ENCODE measurements at regions not wholly inside any gene's neighbourhood (a gene's known extent, or its start where the extent isn't known, plus 50 kb on each side); places are given as distances from the start of the nearest gene placed in this dataset.

DNA sequence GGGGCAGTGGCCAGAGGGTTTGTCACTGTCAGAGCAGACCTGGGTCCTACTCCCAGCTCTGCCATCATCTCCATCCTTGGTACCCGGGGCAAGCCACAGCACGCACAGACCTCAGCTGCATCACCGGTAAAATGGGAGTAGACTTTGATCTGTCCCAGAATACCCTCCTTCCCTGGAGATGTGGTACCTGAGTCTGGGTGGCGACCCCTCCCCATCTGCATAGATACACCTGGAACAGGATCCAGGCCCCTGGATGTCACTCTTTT, 64.0 kb downstream of the ZFP36L2 start:
- Mint-ChIP-seq H3K4me3 (ENCODE audit: low read depth, unreplicated experiment) (no peak overlapping the region), H3K4me1 (ENCODE audit: low read depth, unreplicated experiment) (peaks cover 67% of the 10 kb centered on the region), H3K9me3 (ENCODE audit: low read depth, unreplicated experiment) (no peaks in the 10 kb centered on the region), H3K27me3 (ENCODE audit: unreplicated experiment) (no peaks in the 10 kb centered on the region), H3K36me3 (ENCODE audit: insufficient read depth, unreplicated experiment) (peaks cover 4% of the 10 kb centered on the region), H3K27ac (ENCODE audit: unreplicated experiment) (no peak overlapping the region)
- no TSS peak for BruUV-seq (replicated peaks)
- intact Hi-C loops (cut with micrococcal nuclease; ENCODE audit: unreplicated experiment), result no loop called here
- CTCF ChIA-PET, result interaction anchor here (1.3 kb wide), 1 partner anchor 138 kb away, joined by 4 read pairs; no protein-coding TSS in a partner anchor
- DNase-seq, result no peak
- TF ChIP-seq, protein P1, sequence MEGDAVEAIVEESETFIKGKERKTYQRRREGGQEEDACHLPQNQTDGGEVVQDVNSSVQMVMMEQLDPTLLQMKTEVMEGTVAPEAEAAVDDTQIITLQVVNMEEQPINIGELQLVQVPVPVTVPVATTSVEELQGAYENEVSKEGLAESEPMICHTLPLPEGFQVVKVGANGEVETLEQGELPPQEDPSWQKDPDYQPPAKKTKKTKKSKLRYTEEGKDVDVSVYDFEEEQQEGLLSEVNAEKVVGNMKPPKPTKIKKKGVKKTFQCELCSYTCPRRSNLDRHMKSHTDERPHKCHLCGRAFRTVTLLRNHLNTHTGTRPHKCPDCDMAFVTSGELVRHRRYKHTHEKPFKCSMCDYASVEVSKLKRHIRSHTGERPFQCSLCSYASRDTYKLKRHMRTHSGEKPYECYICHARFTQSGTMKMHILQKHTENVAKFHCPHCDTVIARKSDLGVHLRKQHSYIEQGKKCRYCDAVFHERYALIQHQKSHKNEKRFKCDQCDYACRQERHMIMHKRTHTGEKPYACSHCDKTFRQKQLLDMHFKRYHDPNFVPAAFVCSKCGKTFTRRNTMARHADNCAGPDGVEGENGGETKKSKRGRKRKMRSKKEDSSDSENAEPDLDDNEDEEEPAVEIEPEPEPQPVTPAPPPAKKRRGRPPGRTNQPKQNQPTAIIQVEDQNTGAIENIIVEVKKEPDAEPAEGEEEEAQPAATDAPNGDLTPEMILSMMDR (IDR thresholded peaks at IDR 0.05; ENCODE audit: unreplicated experiment), result no peak

DNA sequence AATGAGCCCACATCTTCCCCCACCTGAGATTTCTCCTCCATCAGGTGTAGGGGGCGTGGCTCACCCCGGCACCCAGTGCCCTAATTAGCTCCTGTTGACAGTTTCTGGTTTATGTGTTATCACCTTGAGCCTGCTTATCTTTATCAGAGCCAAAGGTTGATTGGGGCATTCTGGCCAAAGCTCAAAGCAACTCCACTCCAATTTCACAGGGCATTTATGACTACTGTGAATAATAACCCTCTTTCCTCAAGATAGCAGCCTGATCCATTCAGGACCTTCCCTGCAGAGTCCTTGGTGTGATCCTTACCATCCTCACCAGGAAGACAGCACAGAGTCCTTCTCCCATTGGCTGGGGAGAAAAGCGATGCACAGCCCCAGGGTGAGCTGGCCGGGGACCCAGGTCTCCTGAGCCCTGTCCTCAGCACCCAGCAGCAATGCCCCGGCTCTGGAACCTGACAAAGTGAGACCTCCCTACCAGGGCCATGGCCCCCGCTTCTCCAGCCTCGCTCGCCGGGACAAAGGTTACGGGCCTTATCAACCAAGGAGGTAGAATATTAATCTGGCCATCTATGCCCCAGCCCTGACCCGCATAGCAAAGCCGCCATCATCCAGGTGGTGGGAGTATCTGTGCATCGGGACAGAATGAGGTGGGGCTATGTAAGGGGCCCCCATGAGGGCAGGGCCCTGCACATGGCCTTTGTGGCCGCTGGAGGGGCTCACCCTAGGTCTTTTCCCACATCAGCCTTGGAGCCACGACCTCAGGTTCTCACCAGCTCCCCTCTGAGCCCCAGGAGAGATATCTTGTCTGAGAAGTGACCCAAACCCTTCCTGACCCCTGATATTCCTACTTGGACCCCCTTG, 64.5 kb downstream of the ZFP36L2 start:
- TF ChIP-seq, protein P1 (IDR thresholded peaks at IDR 0.05; ENCODE audit: unreplicated experiment), result no peak
- peaks cover 4% of the 10 kb centered on the region for H3K36me3 Mint-ChIP-seq (ENCODE audit: insufficient read depth, unreplicated experiment)
- H3K4me3 Mint-ChIP-seq (ENCODE audit: low read depth, unreplicated experiment), result no peak overlapping the region
- peaks cover 62% of the 10 kb centered on the region for H3K4me1 Mint-ChIP-seq (ENCODE audit: low read depth, unreplicated experiment)
- intact Hi-C loops (cut with micrococcal nuclease; ENCODE audit: unreplicated experiment), result no loop called here
- no peaks in the 10 kb centered on the region for H3K27me3 Mint-ChIP-seq (ENCODE audit: unreplicated experiment)
- no peak overlapping the region for H3K27ac Mint-ChIP-seq (ENCODE audit: unreplicated experiment)
- BruUV-seq (replicated peaks), result no TSS peak
- H3K9me3 Mint-ChIP-seq (ENCODE audit: low read depth, unreplicated experiment), result no peaks in the 10 kb centered on the region
- CTCF ChIA-PET, result interaction anchor here (0.5 to 1.3 kb wide), 2 partner anchors 13 to 138 kb away, joined by 4 read pairs; no protein-coding TSS in a partner anchor
- DNase-seq, result no peak

DNA sequence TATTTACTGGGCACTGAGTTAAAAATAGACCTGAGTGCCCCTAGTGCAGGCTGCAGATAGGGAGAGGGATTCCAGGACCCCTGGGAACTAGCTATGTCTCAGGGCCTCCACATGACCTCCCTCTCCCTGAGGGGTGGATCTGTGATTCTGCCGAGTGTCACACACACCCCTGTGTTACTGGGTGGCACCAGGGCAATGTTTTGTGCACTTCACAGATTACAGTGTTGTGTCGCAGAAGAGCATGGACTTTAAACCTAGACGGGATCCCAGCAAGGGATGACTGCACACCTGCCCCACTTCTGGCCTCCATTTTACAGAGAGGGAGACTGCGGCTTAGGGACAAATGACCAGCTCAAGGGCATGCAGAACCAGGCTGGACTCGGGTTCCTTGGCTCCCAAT, 65.6 kb downstream of the ZFP36L2 start:
- H3K4me1 Mint-ChIP-seq (ENCODE audit: low read depth, unreplicated experiment), result peaks cover 63% of the 10 kb centered on the region
- DNase-seq, result no peak
- H3K9me3 Mint-ChIP-seq (ENCODE audit: low read depth, unreplicated experiment), result no peaks in the 10 kb centered on the region
- no peak overlapping the region for H3K4me3 Mint-ChIP-seq (ENCODE audit: low read depth, unreplicated experiment)
- intact Hi-C loops (cut with micrococcal nuclease; ENCODE audit: unreplicated experiment), result no loop called here
- no peaks in the 10 kb centered on the region for H3K27me3 Mint-ChIP-seq (ENCODE audit: unreplicated experiment)
- CTCF ChIA-PET, result no interaction called here
- H3K36me3 Mint-ChIP-seq (ENCODE audit: insufficient read depth, unreplicated experiment), result peaks cover 4% of the 10 kb centered on the region
- TF ChIP-seq, protein P1 (IDR thresholded peaks at IDR 0.05; ENCODE audit: unreplicated experiment), result no peak
- no TSS peak for BruUV-seq (replicated peaks)
- H3K27ac Mint-ChIP-seq (ENCODE audit: unreplicated experiment), result no peak overlapping the region

DNA sequence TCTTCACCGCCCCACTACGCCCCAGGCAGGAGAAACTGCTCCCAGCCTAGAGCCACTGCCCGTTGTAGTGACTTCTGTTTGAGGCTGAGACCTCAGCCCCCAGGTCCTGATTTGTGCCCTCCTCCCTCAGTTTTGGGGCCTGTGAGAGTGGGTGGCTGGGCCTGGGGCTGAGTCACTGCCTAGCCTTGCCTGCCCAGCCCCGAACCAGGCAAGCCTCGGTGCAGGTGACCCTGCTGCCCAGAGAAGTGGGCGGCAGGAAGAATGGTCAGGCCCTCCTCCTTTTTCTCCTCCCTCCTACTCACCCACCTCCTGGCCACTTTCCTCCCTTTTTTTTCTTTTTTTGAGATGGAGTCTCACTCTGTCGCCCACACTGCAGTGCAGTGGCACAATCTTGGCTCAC, 66.6 kb downstream of the ZFP36L2 start:
- BruUV-seq (replicated peaks), result no TSS peak
- H3K27ac Mint-ChIP-seq (ENCODE audit: unreplicated experiment), result peak overlapping the region; percentile 70

More for the DNA sequence above, 66.6 kb downstream of the ZFP36L2 start:
- Mint-ChIP-seq H3K4me1 (ENCODE audit: low read depth, unreplicated experiment) (peaks cover 65% of the 10 kb centered on the region), H3K9me3 (ENCODE audit: low read depth, unreplicated experiment) (no peaks in the 10 kb centered on the region), H3K4me3 (ENCODE audit: low read depth, unreplicated experiment) (no peak overlapping the region), H3K27me3 (ENCODE audit: unreplicated experiment) (no peaks in the 10 kb centered on the region), H3K36me3 (ENCODE audit: insufficient read depth, unreplicated experiment) (peaks cover 4% of the 10 kb centered on the region)
- CTCF ChIA-PET, result no interaction called here
- TF ChIP-seq, protein P1 (IDR thresholded peaks at IDR 0.05; ENCODE audit: unreplicated experiment), result no peak
- intact Hi-C loops (cut with micrococcal nuclease; ENCODE audit: unreplicated experiment), result no loop called here
- DNase-seq, result no peak

All from Calu3 (cell line).